Posterior vena cava (tissue), 2 donors: ENCODE measurements at regions not wholly inside any gene's neighbourhood (a gene's known extent, or its start where the extent isn't known, plus 50 kb on each side); places are given as distances from the start of the nearest gene placed in this dataset.
"Not testable (repeated sequence)": the region's sequence is repeated elsewhere in the genome, so short reads cannot be mapped to it uniquely, and the experiment has no call there.

Experiments used
- DNase-seq: peaks from one replicate; pipeline ENCODE4 v3.0.0-alpha.2; 2020; ENCODE audit warnings: low spot score
- intact Hi-C, 2 donors: fragments of 100-400 bp; cut with DNase I; formaldehyde crosslinking; loops; one replicate each; pipeline versions ENCODE4 v1.14.1 to v1.14.2; 2022 to 2023
- donor health status: DM: yes; HTN: yes; CAD: no.
- donor health status: DM: yes; HTN: yes; CAD: no.

DNA sequence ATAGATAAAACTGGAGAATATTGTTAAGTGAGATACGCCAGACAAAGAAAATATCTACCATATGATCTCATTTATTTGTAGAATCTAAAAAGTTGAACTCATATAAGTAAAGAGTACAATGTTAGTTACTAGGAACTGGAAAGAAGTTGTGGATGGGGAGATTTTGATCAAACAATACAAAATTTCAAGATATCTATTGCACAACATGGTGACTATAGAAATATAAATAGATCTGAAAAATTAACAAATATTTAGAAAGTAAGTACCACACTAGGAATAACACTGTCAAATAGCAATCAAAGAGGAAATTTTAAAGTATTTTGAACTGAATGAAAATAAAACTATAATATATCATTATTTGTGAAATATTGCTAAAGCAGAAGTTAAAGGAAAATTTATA, 437.2 kb downstream of the AASDHPPT start:
- intact Hi-C loops, result no loop called here
- DNase-seq, result no peak

DNA sequence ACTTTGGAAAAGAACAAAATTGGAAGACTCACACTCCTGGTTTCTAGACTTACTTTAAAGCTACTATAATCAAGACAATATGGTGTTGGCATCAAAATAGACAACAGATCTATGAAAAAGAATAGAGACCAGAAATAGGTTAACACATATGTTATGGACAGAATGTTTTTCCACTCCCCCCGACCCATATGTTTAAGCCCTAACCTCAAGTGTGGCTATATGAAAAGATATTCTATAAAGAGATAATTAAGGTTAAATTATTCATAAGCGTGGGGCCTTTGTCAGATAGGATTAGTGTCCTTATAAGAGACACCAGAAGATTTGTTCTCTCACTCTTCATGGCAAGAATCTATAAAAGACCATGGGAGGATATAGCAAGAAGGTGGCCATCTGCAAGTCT, 440.0 kb downstream of the AASDHPPT start:
- intact Hi-C loops, result no loop called here
- DNase-seq, result no peak

DNA sequence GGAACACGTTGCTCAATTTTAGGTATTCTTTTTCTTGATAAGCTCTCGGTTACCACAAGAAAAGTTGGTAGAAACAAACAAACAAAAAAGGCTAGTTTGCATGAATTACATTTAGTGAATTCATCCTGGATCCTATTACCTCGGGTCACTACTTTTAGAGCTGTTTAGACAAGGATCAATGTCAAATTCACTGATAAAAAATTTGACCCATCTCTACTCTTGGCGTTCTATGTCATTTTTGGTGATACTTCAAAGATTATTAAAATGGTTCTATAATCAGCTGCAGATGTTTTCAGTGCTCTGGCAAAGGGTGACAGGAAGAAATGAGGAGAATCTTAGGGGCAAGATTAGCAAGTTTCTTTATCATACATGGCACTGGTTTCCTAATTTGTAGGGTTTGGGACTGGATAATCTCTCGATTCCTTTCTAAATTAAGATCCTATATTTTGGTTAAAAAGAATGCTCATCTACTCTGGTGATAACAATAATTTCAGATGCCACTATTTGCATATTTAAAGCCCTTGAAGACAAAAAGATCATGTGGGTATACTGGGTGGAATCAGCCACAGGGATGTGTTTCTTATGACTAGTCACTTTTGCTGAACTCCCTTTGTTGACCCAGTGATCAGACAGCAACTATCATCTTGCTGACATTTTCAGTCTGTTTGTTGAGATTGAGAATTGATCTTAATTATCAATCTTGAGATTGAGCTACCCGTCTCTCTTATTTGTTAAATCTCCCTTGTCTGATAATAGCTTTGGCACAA, 442.9 kb downstream of the AASDHPPT start:
- no peak for DNase-seq
- intact Hi-C loops, result no loop called here

DNA sequence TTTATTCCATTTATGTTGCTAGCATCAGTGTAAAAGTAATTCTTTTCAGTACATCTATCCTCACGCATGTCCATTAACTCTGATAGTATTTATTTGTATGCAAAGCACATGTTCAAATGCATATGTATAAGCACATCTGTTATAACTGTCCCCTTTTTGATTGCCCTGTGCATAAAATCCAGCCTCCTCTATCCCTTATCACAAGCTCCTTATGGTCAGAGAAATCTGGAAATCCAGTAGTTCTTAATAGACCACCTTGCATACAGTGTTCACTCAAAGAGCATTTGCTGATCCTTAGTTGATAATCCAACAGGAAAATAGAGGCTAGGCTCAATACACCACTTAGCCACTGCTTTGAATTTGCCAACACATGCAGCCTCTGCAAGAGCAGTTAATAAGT, 443.5 kb downstream of the AASDHPPT start:
- DNase-seq, result no peak

DNA sequence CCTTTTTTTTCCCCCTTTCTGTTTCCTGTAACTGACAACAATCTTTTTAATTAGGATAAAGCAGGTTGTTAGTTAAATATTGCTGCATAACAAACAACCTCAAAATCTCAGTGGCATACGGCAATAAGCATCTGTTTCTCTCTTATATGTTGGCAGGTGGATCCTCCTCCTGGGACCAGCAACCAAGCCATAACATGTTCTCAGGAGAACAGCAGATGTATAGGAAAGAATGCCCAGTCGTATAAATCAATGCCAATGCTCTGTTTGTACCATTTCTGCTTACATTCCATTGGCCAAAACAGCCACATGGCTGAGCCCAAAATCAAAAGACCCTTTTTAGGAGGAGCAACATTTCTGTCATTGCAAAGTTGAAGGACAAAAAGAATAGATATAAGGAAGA, 445.7 kb downstream of the AASDHPPT start:
- no peak for DNase-seq
- intact Hi-C loops, result no loop called here

More for the DNA sequence above, 443.5 kb downstream of the AASDHPPT start:
- intact Hi-C loops, result no loop called here

DNA sequence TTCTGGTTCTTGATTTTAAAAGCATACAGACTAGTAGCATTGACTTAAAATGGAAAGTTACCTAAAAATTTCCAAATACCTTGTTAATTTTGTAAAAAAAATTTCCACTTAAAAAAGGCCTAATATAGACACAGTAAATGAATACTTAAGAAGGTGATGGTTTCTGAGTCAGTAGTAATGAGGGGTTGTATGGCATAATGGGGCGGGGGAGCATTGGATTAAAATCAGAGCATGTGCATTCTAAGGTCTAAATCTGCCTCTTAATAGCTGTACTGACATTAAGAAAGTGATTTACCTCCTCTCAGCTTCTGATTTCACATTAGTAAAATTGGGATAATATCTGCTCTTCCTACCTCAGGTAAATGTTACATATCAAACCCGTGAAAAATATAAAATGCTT, 446.5 kb downstream of the AASDHPPT start:
- intact Hi-C loops, result no loop called here
- DNase-seq, result no peak

DNA sequence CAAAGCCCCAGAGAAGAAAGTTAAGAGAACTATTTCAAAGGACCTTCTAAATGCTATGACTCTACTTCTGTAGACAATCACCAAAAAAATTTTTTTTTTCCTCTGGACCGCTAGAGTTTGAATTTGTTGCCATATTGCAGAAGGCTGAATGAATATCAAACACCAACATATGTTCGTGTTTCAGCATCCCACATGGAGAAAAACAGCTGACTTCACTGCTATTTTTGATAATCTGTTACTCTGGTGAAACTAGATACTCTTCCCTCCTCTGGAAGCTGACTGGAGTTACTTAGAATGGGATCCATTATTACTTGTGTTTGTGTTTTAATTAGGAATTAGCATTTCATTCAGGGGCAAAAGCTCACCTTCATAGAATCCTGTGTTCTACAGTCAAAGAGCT, 447.0 kb downstream of the AASDHPPT start:
- no peak for DNase-seq
- intact Hi-C loops, result no loop called here

DNA sequence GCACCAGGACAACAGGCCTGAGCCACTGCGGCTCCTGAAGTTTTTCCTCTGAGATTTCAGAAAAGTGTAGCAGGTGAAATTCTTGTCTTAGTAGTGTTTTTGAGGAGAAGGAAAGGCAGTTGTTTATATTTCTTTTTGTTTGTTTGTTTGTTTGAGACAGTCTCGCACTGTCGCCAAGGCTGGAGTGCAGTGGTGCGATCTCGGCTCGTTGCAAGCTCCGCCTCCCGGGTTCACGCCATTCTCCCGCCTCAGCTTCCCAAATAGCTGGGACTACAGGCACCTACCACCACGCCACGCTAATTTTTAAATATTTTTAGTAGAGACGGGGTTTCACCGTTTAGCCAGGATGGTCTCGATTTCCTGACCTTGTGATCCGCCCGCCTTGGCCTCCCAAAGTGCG, 454.2 kb downstream of the AASDHPPT start:
- intact Hi-C loops, result not testable (repeated sequence)

DNA sequence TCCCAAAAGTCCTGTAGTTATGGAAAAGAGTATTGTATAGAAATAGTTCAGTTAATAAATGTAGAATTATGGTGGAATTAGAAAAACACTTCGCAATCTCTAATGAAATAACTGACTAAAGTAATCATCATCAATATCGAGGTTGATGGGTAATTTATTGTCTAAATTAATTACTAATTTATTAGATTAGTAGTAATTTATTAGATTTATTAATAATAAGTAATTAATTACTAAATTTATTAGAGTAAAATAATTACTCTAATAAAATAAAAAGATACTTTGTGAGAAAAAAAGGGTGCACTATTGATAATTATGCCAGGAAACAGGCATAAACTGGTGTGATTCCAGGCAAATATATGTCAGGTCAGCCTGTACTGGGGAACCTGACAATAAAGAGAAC, 455.6 kb downstream of the AASDHPPT start:
- no peak for DNase-seq

More for the DNA sequence above, 454.2 kb downstream of the AASDHPPT start:
- DNase-seq, result not testable (repeated sequence)

DNA sequence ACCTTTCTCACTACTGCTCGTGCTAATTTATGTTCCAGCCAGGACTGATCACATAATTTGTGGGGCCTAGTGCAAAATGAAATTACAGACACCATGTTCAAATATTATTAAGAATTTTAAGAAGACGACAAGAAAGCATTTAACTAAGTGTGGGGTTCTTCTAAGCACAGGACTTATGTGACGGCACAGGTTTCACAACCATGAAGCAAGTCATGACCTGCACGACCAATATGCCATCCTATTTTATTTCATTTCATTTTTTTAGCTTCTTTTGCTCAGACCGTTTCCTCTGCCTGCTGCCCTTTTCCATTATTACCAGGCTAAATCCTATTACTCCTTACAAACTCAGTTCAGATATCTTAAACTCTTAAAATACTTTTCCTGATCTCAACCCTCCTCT, 462.5 kb downstream of the AASDHPPT start:
- DNase-seq, result no peak
- intact Hi-C loops, result no loop called here

More for the DNA sequence above, 455.6 kb downstream of the AASDHPPT start:
- intact Hi-C loops, result no loop called here

DNA sequence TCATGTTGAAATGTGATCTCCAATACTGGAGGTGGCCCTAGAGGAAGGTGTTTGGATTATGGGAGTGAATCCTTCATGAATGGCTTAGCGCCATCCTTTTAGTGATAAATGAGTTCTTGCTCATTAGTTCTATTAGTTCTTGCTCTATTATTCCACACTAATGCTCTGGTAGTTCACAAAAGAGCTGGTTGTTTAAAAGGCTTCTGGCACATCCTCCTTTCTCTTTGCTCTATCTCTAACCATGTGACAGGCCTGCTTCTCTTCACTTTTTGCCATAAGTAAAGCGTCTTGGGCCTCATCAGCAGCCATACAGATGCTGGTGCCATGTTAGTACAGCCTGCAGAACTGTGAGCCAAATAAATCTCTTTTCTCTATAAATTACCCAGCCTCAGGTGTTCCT, 469.9 kb downstream of the GUCY1A2 start:
- intact Hi-C loops, result no loop called here
- DNase-seq, result no peak

DNA sequence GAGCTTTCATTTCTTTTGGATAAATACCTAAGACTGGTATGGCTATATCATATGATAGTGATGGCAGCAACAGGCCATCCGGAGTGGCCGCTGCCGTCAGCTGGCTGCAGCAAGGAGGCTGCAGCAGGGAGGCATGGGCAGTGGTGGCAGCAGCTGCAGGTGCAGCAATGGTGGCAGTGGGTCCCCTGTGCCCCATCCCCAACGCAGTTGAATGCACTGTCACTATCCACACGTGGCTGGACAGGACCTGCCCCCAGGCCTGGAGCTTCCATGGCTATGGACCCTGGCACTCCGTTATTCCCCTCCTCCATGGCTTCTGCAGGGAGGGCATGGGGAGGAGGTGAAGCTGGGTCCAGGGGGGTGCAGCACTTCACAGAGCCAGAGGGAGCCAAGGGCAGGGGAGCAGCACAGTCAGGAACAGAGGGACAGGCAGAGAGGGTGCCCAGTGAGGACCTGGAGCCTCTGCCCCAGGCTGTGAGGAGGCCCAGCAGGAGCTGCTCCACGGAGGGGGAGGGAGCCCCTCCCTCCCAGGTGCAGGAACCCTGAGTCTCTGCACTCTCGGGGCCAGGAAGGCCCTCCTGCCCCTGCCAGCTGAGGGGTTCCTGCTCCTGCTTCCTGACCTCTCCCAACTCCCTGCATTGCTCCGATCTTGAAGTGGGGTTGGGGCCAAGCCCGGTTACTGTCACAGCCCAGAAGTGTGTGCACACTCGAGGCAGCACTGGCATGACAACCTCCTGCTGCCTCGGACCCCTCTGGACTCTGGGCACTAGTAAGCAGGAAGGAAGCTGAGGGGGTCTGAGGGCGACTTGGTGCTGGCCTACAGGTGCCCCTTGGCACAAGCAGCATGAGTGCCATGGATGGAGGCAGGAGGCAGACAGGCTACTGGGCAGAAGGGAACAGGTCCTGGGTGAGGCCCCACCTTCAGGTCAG, 466.3 kb downstream of the GUCY1A2 start:
- peak; percentile 58 for DNase-seq

DNA sequence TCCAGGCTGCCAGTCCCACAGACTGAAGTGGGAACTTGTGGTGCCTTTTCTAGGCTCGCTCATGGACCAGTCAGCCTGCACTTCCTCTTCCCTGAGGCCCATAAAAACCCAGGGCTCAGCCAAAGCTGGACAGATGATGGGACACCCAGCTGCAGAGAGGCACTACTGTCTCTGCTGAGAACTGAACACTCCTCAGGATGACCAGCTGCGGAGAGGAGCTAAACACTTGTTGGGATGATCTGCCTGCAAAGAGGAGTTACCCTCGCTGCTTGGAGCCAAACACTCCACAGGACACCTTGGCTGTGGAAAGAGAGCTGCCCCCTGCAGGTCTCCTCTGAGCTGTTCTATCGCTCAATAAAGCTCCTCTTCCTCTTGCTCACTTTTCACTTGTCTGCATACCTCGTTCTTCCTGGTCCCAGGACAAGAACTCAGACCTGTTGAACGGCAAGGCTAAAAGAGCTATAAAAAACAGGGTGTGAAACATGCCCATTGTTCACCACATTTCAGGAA, 465.5 kb downstream of the GUCY1A2 start:
- no peak for DNase-seq
- intact Hi-C loops, result no loop called here

More for the DNA sequence above, 466.3 kb downstream of the GUCY1A2 start:
- intact Hi-C loops, result no loop called here

DNA sequence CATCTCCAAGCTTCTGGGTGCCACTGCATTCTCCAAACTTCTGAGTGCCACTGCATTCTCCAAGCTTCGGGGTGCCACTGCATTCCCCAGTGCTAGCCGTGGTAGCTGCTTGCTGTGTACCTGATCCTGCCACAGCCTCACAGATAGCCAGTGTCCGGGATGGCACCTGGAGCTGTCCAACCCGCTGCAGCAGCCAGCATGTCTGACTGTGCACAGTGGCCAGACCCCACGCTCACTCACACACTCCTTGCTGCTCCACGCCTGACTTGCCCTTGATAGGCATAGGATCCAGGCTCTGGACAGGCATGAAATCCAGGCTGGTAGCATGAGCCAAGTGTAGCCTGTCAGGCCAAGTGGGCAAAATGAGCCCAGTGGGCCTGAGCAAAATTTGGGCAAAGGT, 465.0 kb downstream of the GUCY1A2 start:
- DNase-seq, result no peak
- intact Hi-C loops, result no loop called here

DNA sequence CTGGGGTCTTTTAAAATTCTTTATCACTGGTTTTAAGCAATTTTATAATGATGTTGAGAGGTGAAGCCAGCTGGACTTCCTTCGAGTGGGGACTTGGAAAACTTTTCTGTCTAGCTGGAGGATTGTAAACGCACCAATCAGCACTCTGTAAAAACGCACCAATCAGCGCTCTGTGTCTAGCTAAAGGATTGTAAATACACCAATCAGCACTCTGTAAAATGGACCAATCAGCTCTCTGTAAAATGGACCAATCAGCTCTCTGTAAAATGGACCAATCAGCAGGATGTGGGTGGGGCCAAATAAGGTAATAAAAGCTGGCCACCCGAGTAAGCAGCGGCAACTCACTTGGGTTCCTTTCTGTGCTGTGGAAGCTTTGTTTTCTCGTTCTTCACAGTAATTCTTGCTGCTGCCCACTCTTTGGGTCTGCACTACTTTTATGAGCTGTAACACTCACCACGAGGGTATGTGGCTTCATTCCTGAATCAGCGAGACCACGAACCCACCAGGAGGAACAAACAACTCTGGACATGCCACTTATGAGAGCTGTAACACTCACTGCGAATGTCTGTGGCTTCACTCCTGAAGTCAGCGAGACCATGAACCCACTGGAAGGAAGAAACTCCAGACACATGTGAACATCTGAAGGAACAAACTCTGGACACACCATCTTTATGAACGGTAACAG, 462.6 kb downstream of the GUCY1A2 start:
- intact Hi-C loops, DNase-seq: not testable (repeated sequence)

DNA sequence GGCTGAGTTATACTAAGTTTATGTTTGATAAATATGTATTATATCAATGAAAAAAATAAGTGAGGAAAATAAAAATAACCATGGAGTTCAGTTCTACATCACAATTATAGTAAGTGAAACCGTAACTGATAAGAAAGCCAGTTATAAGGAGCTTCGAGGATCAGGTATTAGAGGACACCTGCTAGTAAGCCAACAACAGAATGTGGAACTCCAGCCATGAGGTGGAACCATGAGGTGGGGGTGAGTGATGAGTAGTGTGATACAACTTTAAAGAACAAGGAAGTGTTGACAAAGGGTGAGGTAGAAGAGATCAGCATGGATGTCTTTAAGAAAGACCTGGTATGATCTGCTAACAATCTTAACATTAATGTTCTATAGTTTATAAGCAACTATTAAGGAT, 452.9 kb downstream of the GUCY1A2 start:
- DNase-seq, result no peak
- intact Hi-C loops, result no loop called here

DNA sequence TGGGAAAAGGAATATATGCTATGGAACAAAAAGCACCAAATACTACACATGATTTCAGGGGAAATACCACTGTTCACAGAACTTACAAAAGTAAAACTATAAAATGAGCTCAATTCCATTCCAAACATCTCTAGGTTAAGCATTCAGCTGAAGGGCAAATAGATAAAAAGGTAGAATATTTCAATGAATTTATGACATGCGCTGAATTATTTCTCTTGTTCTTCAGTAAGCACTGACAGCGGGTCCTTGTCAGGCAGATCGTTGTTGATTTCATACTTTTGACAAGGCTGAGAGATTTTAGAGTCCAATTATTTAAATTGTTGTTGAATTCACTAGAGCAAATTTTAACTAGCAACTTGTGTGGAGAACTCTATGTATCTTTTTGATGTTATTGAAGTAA, 449.6 kb downstream of the GUCY1A2 start:
- no peak for DNase-seq
- intact Hi-C loops, result no loop called here

DNA sequence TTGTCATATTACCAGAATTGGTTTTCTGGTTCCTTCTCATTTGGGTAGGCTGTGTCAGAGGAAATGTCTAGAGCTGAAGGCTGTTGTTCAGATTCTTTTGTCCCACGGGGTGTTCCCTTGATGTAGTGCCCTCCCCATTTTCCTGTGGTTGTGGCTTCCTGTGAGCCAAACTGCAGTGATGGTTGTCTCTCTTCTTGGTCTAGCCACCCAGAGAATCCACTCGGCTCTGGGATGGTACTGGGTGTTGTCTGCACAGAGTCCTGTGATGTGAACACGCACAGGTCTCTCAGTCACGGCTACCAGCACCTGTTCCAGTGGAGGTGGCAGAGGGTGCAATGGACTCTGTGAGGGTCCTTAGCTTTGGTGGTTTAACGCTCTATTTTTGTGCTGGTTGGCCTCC, 440.9 kb downstream of the GUCY1A2 start:
- intact Hi-C loops, DNase-seq: not testable (repeated sequence)

DNA sequence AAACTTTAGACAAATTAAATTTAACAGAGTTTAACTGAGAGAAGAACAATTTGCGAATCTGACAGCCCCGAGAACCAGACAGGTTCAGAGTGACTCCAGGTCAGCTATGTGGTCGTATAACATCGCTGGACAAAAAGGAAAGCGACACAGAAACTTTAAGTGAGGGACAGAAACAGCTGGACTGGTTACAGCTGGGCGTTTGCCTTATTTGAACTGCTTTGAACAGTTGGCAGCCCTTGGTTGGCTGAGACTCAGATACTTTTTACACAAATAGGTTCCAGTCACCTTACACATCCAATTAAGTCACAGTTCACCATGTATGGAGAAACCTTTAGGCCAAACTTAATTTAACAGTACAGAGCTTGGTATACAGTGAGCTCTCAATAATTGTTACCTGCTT, 436.9 kb downstream of the GUCY1A2 start:
- intact Hi-C loops, result no loop called here

DNA sequence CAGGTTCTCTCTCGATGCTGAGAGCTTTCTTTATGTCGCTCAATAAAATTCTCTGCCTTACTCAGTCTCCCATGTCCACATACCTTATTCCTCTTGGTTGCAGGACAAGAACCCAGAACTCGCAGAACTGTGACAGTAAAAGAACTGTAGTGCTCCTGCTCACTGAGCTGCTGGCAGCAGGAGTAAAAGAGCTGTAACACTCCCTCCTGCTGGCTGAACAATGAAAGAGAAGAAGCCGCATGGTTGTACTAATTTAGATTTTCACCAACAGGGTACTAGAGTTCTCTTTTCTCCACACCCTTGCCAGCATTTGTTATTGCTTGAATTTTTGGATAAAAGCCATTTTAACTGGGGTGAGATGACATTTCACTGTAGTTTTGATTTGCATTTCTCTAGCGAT, 433.2 kb downstream of the GUCY1A2 start:
- DNase-seq, result no peak
- intact Hi-C loops, result no loop called here

More for the DNA sequence above, 436.9 kb downstream of the GUCY1A2 start:
- no peak for DNase-seq
